ENCODE measurements at regions not wholly inside any gene's neighbourhood (a gene's known extent, or its start where the extent isn't known, plus 50 kb on each side); places are given as distances from the start of the nearest gene placed in this dataset.

GRCh38 chr9:13568841-13569601 is 289.5 kb upstream of the MPDZ start:
- Histone ChIP-seq H3K27ac (peak overlapping the region; percentile 34), H3K4me1 (peaks cover 20% of the 10 kb centered on the region), H3K4me3 (peak overlapping the region in 1 of 2 donors; percentile 27), H3K27me3 (no peaks in the 10 kb centered on the region), H3K9me3 (no peaks in the 10 kb centered on the region), H3K36me3 (no peaks in the 10 kb centered on the region)
- TF ChIP-seq POLR2AphosphoS5 (IDR thresholded peaks at IDR 0.05; ENCODE audit: insufficient read depth in 1 of 2, low read depth in 1 of 2) (no peak), CTCF (IDR thresholded peaks at IDR 0.05) (no peak), POLR2A (IDR thresholded peaks at IDR 0.05) (no peak)
- intact Hi-C loops (cut with DNase I) = no loop called here
- no peak for DNase-seq (ENCODE audit: extremely low spot score in 2 of 2)

- Histone ChIP-seq H3K27ac (peak overlapping the region; percentile 34), H3K4me3 (peak overlapping the region in 1 of 2 donors; percentile 27)
- intact Hi-C loops (cut with DNase I) = no loop called here
Measured at GRCh38 chr9:13568405-13568804, 288.9 kb upstream of the MPDZ start.

GRCh38 chr9:13567833-13568232 is 288.3 kb upstream of the MPDZ start:
- Histone ChIP-seq H3K4me1 (peaks cover 20% of the 10 kb centered on the region), H3K27me3 (no peaks in the 10 kb centered on the region), H3K27ac (peak overlapping the region; percentile 34), H3K4me3 (no peak overlapping the region), H3K36me3 (no peaks in the 10 kb centered on the region), H3K9me3 (no peaks in the 10 kb centered on the region)
- intact Hi-C loops (cut with DNase I) = no loop called here
- TF ChIP-seq POLR2A (IDR thresholded peaks at IDR 0.05) = no peak
- DNase-seq (ENCODE audit: extremely low spot score in 2 of 2) = no peak

More at GRCh38 chr9:13568405-13568804, 288.9 kb upstream of the MPDZ start:
- TF ChIP-seq POLR2A (IDR thresholded peaks at IDR 0.05) (no peak), CTCF (IDR thresholded peaks at IDR 0.05) (no peak), POLR2AphosphoS5 (IDR thresholded peaks at IDR 0.05; ENCODE audit: insufficient read depth in 1 of 2, low read depth in 1 of 2) (no peak)
- no peak for DNase-seq (ENCODE audit: extremely low spot score in 2 of 2)
- H3K9me3 ChIP-seq = no peaks in the 10 kb centered on the region
- no peaks in the 10 kb centered on the region for H3K36me3 ChIP-seq
- peaks cover 20% of the 10 kb centered on the region for H3K4me1 ChIP-seq
- H3K27me3 ChIP-seq = no peaks in the 10 kb centered on the region

- intact Hi-C loops (cut with DNase I) = no loop called here
- Histone ChIP-seq H3K27ac (no peak overlapping the region), H3K4me1 (no peaks in the 10 kb centered on the region), H3K9me3 (no peaks in the 10 kb centered on the region), H3K36me3 (no peaks in the 10 kb centered on the region), H3K4me3 (no peak overlapping the region), H3K27me3 (no peaks in the 10 kb centered on the region)
- no peak for TF ChIP-seq POLR2A (IDR thresholded peaks at IDR 0.05)
- DNase-seq (ENCODE audit: extremely low spot score in 2 of 2) = no peak
Measured at GRCh38 chr9:13557746-13558145, 278.3 kb upstream of the MPDZ start.

- Histone ChIP-seq H3K27me3 (no peaks in the 10 kb centered on the region), H3K4me1 (no peaks in the 10 kb centered on the region), H3K27ac (no peak overlapping the region), H3K9me3 (no peaks in the 10 kb centered on the region), H3K36me3 (no peaks in the 10 kb centered on the region), H3K4me3 (no peak overlapping the region)
- TF ChIP-seq POLR2A (IDR thresholded peaks at IDR 0.05) (no peak), CTCF (IDR thresholded peaks at IDR 0.05) (no peak), POLR2AphosphoS5 (IDR thresholded peaks at IDR 0.05; ENCODE audit: insufficient read depth in 1 of 2, low read depth in 1 of 2) (no peak)
- intact Hi-C loops (cut with DNase I) = no loop called here
- DNase-seq (ENCODE audit: extremely low spot score in 2 of 2) = no peak
Measured at GRCh38 chr9:13556656-13557055, 277.2 kb upstream of the MPDZ start.

GRCh38 chr9:13555989-13556500 is 276.6 kb upstream of the MPDZ start:
- TF ChIP-seq POLR2AphosphoS5 (IDR thresholded peaks at IDR 0.05; ENCODE audit: insufficient read depth in 1 of 2, low read depth in 1 of 2) = no peak
- TF ChIP-seq CTCF (IDR thresholded peaks at IDR 0.05) = no peak
- TF ChIP-seq POLR2A (IDR thresholded peaks at IDR 0.05) = no peak
- Histone ChIP-seq H3K4me3 (no peak overlapping the region), H3K9me3 (no peaks in the 10 kb centered on the region), H3K4me1 (no peaks in the 10 kb centered on the region), H3K27ac (no peak overlapping the region), H3K36me3 (no peaks in the 10 kb centered on the region), H3K27me3 (no peaks in the 10 kb centered on the region)
- intact Hi-C loops (cut with DNase I) = no loop called here
- no peak for DNase-seq (ENCODE audit: extremely low spot score in 2 of 2)

All from vagina (tissue), 2 donors.